ENCODE measurements at regions not wholly inside any gene's neighbourhood (a gene's known extent, or its start where the extent isn't known, plus 50 kb on each side); places are given as distances from the start of the nearest gene placed in this dataset.

- TF ChIP-seq CTCF (IDR thresholded peaks at IDR 0.05; ENCODE audit: low read depth, low read length): no peak
- no peak overlapping the region for H3K4me3 ChIP-seq (ENCODE audit: low read depth, low read length)
These were observed 479.0 kb downstream of the SIPA1L2 start for GRCh38 chr1:232150770-232151548.

- TF ChIP-seq CTCF (IDR thresholded peaks at IDR 0.05; ENCODE audit: low read depth, low read length): no peak
- H3K4me3 ChIP-seq (ENCODE audit: low read depth, low read length): no peak overlapping the region
These were observed 480.4 kb downstream of the SIPA1L2 start for GRCh38 chr1:232149287-232150201.

- TF ChIP-seq CTCF (IDR thresholded peaks at IDR 0.05; ENCODE audit: low read depth, low read length): no peak
- H3K4me3 ChIP-seq (ENCODE audit: low read depth, low read length): no peak overlapping the region
These were observed 482.7 kb downstream of the SIPA1L2 start for GRCh38 chr1:232147215-232147614.

DNA sequence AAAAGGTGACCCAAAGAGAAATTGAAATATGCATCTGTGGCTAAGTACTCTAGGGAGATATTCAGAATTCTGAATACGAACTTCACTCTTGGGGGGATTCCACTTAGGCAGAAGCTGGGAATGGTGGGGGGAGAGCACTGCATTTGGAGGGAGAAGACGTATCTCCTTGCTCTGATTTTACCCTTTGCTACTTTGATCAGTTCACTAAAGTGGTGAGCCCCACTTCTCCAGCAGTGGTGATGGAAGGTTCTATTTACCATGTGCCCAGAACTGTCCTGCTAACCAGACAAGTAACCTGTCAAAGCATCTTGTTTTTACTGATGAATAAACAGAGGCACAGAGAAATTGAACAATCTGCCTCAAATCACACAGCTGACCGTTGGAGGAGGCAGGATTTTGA, 483.4 kb downstream of the SIPA1L2 start:
- TF ChIP-seq CTCF (IDR thresholded peaks at IDR 0.05; ENCODE audit: low read depth, low read length): no peak
- no peak overlapping the region for H3K4me3 ChIP-seq (ENCODE audit: low read depth, low read length)

DNA sequence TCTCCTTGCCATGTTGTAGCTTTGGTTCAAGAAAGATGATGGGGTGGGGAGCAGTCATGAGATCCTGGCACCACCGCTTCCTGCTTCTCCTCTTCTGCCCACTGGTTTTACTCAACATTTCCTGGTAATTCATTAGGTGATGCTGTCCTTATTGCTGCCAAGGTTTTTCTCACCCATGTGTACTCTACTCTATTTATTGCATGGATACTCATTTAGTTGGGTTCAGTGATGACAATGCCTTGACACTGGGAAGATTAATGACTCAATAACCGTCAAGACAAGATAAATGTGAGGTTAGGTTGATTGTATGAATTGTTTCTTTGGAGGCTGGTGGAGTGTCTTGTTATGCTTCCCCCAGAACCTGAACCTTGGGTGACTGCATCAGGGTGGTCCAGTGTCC, 484.2 kb downstream of the SIPA1L2 start:
- no peak for TF ChIP-seq CTCF (IDR thresholded peaks at IDR 0.05; ENCODE audit: low read depth, low read length)
- no peak overlapping the region for H3K4me3 ChIP-seq (ENCODE audit: low read depth, low read length)

GRCh38 chr1:232144696-232145230, 485.2 kb downstream of the SIPA1L2 start:
- no peak for TF ChIP-seq CTCF (IDR thresholded peaks at IDR 0.05; ENCODE audit: low read depth, low read length)
- H3K4me3 ChIP-seq (ENCODE audit: low read depth, low read length): no peak overlapping the region

All from WI38 (cell line).